GM18861 (cell line): ENCODE measurements at regions not wholly inside any gene's neighbourhood (a gene's known extent, or its start where the extent isn't known, plus 50 kb on each side); places are given as distances from the start of the nearest gene placed in this dataset.
"Not testable (repeated sequence)": the region's sequence is repeated elsewhere in the genome, so short reads cannot be mapped to it uniquely, and the experiment has no call there.

ENCODE experiments used
- ATAC-seq: cut with Tn5 transposase; IDR thresholded peaks from one replicate; pipeline ENCODE4 v1.9.1; 2021; ENCODE audit not compliant: unreplicated experiment

DNA sequence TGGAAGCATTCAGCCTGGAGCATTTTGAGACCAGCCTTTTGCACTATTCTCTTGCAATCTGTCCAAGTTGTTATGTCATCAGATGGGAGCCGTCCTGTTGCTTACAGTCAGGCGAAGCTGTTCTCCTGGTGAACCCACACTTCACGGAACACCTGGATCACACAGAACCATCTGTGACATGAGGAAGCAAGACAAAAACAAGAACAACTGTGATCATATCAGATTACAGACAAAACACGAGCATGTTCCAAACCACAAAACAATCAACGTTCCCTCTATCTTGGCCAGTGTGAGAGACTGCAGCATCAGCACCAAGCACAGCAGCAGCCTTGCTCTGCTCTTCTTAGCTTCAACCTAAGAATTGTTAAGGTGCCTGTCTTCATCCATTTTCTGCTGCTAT lies 180.5 kb upstream of the SFSWAP start:
- no peak for ATAC-seq

GRCh38 chr12:131533139-131533538 lies 177.8 kb upstream of the SFSWAP start:
- ATAC-seq = no peak

GRCh38 chr12:131535779-131536178 lies 175.1 kb upstream of the SFSWAP start:
- no peak for ATAC-seq

GRCh38 chr12:131536337-131536736 lies 174.6 kb upstream of the SFSWAP start:
- ATAC-seq = no peak

DNA sequence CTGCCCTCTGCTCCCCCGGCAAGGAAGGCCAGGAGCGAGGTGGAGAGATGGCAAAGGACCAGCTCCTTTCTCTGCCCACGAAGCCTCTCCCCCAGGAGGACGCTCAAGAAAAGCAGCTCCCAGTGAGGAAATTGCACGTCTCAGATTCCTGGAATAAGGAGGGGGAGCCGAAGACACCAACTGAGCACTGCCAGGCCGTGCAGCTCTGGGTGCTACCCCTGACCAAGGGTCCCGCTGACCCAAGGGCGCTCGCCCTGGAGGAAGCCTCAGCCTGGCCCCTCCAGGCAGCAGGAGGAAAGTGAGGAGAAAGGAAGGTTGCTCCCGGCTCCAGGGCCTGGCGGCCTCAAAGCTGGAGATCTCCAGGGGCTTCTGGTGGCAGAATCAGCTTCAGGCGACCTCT lies 174.1 kb upstream of the SFSWAP start:
- no peak for ATAC-seq

DNA sequence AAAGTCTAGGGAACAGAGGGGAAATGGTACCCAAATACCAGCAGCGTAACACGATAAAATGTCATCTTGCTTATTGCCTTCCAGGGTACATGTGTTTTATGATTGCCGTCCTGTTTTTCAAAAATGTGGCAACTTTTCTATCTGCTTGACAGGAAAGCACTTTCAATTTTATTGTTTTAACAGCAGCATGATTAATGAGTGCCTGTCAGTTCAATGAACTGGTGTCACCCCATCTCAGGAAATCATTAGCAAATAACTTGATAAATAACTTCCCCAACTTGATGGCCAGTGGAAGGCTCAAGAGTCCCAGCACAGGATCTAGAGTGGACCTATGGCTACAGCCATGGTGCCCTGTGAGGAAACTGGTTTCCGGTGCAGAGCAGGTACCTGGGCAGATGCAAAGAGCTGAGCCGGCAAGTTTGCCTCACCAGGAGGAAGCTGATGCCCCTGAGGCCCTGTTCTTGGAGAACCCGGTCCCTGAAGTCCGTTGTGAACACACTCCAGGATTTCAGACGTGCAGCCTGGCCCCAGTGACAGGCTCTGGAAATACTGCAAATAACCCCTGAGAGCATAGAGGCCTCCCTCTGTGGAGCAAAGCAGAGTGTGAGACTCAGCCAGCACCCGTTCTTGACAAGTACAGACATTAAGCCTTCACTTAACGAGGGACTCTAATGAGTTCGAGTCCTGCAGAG lies 173.5 kb upstream of the SFSWAP start:
- no peak for ATAC-seq

GRCh38 chr12:131539381-131539780 lies 171.5 kb upstream of the SFSWAP start:
- no peak for ATAC-seq

DNA sequence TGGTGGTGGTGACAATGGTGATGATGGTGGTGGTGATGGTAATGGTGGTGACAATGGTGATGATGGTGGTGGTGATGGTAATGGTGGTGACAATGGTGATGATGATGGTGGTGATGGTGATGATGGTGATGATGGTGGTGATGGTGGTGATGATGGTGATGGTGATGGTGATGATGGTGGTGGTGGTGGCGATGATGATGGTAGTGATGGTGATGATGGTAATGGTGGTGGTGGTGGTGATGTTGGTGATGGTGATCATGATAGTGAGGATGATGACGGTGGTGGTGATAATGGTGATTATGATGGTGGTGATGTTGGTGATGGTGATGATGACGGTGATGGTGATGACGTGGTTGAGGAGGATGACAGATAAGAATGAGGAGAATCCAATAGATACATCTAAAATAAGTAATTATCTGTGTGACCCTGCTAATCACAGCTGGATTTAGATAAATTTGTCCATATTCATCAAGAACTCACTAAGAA lies 170.7 kb upstream of the SFSWAP start:
- no peak for ATAC-seq

DNA sequence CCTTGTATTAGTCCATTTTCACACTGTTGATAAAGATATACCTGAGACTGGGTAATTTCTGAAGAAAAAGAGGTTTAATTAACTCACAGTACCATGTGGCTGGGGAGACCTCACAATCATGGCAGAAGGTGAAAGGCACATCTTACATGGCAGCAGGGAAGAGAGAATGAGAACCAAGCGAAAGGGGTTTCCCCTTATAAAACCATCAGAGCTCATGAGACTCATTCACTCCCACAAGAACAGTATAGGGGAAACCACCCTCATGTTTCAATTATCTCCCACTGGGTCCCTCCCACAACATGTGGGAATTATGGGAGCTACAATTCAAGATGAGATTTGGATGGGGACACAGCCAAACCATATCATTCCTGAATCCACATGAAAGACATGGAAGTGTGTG lies 169.4 kb upstream of the SFSWAP start:
- ATAC-seq = not testable (repeated sequence)

- no peak for ATAC-seq
Observed at GRCh38 chr12:131542351-131542750, 168.5 kb upstream of the SFSWAP start.

- ATAC-seq = no peak
Observed at GRCh38 chr12:131543040-131543439, 167.8 kb upstream of the SFSWAP start.

DNA sequence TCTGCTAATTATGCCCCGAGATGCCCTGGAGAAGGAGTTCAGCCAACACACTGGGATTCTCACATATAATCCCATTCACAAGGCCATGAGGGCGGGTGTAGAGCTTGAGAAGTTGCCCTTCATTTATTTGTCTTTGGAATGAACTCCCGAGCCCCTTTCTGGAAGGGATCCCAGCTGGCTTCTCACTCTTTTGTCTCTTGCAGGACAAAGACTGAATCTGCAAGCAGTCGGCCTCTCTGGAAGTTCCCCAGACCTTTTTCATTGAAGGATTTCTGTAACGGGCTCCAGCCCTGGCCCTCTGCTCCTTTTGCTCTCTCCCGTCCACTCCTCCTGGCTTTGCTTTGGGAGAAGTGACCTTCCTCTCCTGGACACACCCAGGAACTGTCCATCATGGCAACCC lies 163.3 kb upstream of the SFSWAP start:
- no peak for ATAC-seq

GRCh38 chr12:131550121-131550520 lies 160.8 kb upstream of the SFSWAP start:
- no peak for ATAC-seq

GRCh38 chr12:131551675-131552491 lies 159.0 kb upstream of the SFSWAP start:
- no peak for ATAC-seq

DNA sequence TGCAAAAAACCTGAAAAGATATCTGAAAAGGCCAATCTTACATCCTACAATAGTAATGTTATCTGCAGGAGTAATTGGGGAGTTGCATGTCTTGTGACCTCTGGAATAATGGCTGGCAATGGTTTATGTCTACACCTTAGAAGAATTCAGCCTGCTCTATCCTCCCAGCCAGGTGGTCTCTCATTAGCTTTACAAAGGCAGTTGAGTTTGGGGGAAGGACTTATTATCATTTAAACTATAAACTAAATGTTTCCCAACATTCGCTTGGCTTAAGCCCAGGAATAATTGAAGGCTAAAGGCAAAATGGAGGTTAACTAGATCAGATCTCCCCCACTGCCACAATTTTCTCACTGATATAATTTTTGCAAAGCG lies 158.4 kb upstream of the SFSWAP start:
- ATAC-seq = no peak

GRCh38 chr12:131553096-131553777 lies 157.7 kb upstream of the SFSWAP start:
- no peak for ATAC-seq

GRCh38 chr12:131555197-131555846 lies 155.6 kb upstream of the SFSWAP start:
- no peak for ATAC-seq

DNA sequence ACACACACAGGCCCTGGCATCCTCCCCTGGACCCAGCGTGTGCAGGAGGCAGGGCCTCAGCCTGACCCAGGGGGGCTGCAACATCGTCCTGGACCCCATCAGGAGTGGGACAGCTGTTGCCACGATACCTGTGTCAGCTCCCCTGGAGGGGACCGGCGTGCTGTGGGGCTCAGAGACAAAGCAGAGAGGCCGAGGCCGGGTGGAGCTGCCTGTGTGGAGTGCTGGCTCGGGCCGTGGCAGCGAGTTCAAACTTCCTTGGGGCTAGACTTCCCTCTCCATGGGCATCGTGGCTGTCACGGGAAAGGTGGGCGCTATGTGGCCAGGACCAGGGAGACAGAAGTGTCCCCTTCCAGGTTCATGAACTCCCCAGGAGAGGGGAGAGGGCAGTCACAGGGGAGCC lies 155.0 kb upstream of the SFSWAP start:
- ATAC-seq = no peak

DNA sequence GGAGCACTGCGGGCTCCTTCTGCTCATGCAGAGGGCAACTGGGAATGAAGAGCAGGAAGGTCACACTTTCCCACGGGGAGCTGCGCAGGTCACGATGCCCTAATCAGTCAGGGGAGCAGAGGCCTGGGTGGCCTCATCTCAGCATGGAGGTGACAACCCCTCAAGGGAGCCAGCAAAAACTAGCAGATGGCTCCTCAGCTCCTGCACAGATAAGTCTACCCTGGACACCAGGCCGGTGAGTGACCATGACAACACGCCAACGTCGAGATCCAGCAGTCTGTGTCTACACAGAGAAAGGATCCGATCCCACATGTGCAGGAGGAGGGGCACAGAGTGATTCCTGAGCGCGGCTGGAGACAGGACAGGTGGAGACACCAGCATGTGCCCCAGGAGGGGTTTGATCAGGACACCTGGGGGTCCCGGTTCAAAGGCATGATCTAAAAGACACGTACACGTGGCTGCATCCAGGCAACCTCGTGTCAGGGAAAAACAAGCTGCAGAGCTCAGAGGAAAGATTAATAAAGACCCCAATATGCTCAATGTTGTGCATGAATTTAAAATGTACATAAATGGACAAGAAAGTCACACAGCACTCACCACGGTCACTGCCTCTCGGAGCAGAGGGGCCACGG lies 153.7 kb upstream of the SFSWAP start:
- no peak for ATAC-seq

DNA sequence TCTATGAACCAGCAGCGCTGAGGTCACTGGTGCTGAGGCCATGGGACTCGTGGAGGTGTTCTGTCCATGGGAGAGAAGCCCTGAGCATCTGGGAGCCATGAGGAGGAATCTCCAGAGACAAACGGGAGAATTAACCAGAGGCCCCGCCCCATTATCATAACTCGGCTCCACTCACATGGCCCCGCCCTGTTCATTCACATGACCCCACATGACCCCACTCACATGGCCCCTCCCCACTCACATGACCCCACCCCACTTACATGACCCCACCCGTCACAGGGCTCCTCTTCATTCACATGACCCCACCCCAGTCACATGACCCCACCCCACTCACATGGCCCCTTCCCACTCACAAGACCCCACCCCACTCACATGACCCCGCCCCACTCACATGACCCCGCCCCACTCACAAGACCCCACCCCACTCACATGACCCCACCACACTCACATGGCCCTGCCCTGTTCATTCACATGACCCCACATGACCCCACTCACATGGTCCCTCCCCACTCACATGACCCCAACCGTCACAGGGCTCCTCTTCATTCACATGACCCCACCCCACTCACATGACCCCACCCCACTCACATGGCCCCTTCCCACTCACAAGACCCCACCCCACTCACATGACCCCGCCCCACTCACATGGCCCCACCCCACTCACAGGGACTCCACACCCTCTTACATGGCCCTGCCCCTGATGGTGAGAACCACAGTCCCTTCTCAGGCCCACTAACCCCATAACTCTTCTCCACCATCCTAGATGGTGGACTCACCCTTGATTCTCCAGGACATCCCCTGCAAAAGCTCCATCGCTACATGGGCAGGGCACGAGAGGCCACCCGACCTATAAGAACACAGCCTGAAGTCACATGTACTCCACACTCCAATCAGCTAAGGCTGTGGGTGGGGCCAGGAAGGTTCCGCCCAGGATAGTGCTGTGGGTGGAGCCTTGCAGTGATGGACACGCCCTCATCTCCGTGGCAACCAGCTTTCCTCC lies 151.1 kb upstream of the SFSWAP start:
- no peak for ATAC-seq
